ENCODE measurements at regions not wholly inside any gene's neighbourhood (a gene's known extent, or its start where the extent isn't known, plus 50 kb on each side); places are given as distances from the start of the nearest gene placed in this dataset.

GRCh38 chr11:122230385-122230755 is 114.4 kb upstream of the BLID start:
- TF ChIP-seq CTCF (IDR thresholded peaks at IDR 0.05; ENCODE audit: low read depth, low read length, missing control alignments), result no peak
- in situ Hi-C loops (cut with HindIII; ENCODE audit: low sequenced_read_pairs), result no loop called here
- no peak for DNase-seq (ENCODE audit: low read depth)
- no peak overlapping the region for H3K4me3 ChIP-seq (ENCODE audit: low read depth, low read length)

- no peak for TF ChIP-seq CTCF (IDR thresholded peaks at IDR 0.05; ENCODE audit: low read depth, low read length, missing control alignments)
- no peak overlapping the region for H3K4me3 ChIP-seq (ENCODE audit: low read depth, low read length)
- in situ Hi-C loops (cut with HindIII; ENCODE audit: low sequenced_read_pairs), result no loop called here
- no peak for DNase-seq (ENCODE audit: low read depth)
Observed at GRCh38 chr11:122229481-122230384, 113.7 kb upstream of the BLID start.

GRCh38 chr11:122229078-122229477 is 113.1 kb upstream of the BLID start:
- TF ChIP-seq CTCF (IDR thresholded peaks at IDR 0.05; ENCODE audit: low read depth, low read length, missing control alignments), result no peak
- DNase-seq (ENCODE audit: low read depth), result no peak
- in situ Hi-C loops (cut with HindIII; ENCODE audit: low sequenced_read_pairs), result no loop called here
- H3K4me3 ChIP-seq (ENCODE audit: low read depth, low read length), result no peak overlapping the region

- no peak for TF ChIP-seq CTCF (IDR thresholded peaks at IDR 0.05; ENCODE audit: low read depth, low read length, missing control alignments)
- no peak overlapping the region for H3K4me3 ChIP-seq (ENCODE audit: low read depth, low read length)
- in situ Hi-C loops (cut with HindIII; ENCODE audit: low sequenced_read_pairs), result no loop called here
- peak; percentile 64 for DNase-seq (ENCODE audit: low read depth)
Observed at GRCh38 chr11:122226810-122227379, 110.9 kb upstream of the BLID start.

GRCh38 chr11:122224867-122225266 is 108.9 kb upstream of the BLID start:
- in situ Hi-C loops (cut with HindIII; ENCODE audit: low sequenced_read_pairs), result no loop called here
- H3K4me3 ChIP-seq (ENCODE audit: low read depth, low read length), result no peak overlapping the region
- TF ChIP-seq CTCF (IDR thresholded peaks at IDR 0.05; ENCODE audit: low read depth, low read length, missing control alignments), result no peak
- DNase-seq (ENCODE audit: low read depth), result no peak

- no peak for DNase-seq (ENCODE audit: low read depth)
- TF ChIP-seq CTCF (IDR thresholded peaks at IDR 0.05; ENCODE audit: low read depth, low read length, missing control alignments), result no peak
- in situ Hi-C loops (cut with HindIII; ENCODE audit: low sequenced_read_pairs), result no loop called here
- H3K4me3 ChIP-seq (ENCODE audit: low read depth, low read length), result no peak overlapping the region
Observed at GRCh38 chr11:122220321-122220720, 104.3 kb upstream of the BLID start.

Data from astrocyte of the cerebellum (primary cell).